ENCODE measurements at regions not wholly inside any gene's neighbourhood (a gene's known extent, or its start where the extent isn't known, plus 50 kb on each side); places are given as distances from the start of the nearest gene placed in this dataset.
"Not testable (repeated sequence)": the region's sequence is repeated elsewhere in the genome, so short reads cannot be mapped to it uniquely, and the experiment has no call there.

DNA sequence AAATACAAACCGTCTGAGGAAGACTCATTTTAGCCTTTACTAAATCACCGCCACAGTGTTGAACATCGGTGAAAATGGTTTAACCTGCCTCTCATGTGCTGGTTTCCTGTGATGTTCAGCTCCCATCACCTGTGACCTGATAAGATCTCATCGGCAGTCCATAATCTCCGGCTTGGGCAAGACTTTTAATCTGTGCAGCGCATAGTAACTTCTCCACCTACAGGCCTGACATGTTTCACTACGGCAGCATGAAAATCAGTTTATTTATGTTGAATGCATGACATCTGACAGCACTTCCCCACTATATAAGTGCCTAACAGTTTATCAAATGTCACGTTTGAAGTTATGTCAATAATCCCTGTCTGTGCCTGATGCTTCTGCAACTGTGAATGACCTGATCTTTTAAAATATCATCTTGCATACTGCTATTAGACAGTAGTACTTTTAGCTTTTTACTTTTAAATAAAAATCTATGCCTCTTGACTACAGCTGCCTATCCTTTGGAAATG lies 1919.8 kb upstream of the AGA start:
- DNase-seq: no peak

DNA sequence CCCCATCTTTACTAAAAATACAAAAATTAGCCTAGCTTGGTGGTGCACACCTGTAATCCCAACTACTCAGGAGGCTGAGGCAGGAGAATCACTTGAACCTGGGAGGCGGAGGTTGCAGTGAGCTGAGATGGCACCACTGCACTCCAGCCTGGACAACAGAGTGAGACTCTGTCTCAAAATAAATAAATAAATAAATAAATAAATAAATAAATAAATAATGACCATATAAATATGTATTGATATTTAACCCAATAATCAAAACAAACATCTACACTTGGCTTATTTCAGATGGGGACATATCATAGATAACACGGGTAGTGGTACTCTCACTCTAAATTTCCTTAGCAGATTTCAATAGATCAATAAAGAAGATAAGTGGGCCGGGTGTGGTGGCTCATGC lies 1923.7 kb upstream of the AGA start:
- not testable (repeated sequence) for DNase-seq

DNA sequence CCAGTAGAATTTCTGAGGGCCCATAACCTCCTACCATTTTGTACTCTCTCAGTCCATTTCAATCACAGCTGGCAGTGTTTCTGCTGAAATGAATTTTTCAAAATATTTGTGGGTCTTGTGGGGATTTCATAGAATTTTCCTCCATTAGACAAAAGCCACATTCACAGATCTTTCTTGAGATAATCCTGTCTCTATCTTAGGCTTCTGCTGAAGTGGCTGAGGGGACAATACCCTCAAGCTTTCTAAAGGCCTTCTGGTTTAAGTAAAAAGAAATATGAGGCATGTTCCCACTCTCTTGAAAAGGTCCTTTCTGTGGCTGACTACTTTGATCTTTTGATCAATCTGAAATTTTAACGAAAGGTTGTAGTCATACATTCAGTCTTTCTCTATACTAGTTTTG lies 1930.0 kb upstream of the AGA start:
- DNase-seq: no peak

DNA sequence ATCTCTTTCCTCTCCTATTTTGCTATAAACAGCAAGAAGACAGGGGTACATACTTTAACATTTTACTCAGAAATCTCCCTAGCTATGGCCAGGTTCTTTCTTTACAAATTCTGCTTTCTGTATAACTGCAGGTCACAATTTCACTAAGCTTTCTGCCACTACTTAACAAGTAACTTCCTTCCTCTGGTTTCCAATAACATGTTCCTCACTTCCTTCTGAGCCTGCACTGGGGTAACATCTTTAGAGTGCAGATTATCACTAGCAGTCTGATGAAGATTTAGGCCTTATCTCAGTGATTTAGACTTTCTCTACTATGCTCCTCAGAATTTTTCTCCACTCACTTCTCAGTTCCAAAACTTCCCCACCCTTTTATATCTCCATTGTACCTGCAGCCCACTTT lies 1930.5 kb upstream of the AGA start:
- DNase-seq: no peak

DNA sequence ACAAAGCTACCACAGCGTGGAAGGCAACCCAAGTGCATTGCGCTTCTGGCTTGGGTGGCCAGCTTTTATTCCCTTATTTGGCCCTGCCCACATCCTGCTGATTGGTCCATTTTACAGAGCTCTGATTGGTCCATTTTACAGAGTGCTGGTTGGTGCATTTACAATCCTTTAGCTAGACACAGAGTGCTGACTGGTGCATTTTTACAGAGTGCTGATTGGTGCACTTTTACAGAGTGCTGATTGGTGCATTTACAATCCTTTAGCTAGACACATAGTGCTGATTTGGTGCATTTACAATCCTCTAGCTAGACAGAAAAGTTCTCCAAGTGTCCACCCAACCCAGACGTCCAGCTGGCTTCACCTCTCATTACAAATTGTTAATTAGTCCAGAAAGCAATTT lies 1936.6 kb upstream of the AGA start:
- not testable (repeated sequence) for DNase-seq

DNA sequence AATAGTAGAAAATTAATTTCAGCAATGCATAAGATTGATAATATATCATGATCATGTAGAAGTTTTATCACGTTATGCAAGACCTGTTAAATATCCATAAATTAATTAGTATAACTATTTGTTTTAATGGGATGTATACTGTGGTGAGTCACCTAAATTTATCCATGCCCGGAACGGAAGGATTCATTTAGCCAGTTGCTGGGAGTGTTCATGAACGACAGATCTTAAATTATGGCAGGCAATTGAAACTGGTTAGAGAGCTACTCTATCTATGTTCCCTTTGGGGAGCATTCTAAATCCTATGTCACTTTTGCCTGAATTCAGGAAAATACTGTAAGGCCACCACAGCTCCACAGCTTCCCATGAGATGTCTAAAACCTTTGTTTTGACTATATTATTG lies 1950.5 kb upstream of the AGA start:
- no peak for DNase-seq

DNA sequence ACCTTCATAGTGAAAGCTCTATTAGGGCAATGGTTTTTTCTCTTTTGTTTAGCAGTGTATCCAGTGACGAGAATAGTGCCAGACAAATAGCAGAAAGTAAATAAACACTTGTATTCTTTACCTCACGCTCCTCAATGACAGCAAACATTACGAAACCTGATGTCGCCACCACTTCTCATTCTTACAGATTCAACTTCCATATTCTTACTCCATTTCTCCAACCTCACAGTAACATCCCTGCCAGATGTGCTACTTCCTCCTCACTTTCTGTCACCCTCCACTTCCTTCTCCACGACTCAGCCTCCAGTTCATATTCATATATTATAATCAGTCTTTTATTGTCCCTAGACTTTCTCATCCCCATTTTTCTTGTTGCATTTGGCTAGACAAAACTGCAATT lies 1956.2 kb upstream of the AGA start:
- DNase-seq: no peak

DNA sequence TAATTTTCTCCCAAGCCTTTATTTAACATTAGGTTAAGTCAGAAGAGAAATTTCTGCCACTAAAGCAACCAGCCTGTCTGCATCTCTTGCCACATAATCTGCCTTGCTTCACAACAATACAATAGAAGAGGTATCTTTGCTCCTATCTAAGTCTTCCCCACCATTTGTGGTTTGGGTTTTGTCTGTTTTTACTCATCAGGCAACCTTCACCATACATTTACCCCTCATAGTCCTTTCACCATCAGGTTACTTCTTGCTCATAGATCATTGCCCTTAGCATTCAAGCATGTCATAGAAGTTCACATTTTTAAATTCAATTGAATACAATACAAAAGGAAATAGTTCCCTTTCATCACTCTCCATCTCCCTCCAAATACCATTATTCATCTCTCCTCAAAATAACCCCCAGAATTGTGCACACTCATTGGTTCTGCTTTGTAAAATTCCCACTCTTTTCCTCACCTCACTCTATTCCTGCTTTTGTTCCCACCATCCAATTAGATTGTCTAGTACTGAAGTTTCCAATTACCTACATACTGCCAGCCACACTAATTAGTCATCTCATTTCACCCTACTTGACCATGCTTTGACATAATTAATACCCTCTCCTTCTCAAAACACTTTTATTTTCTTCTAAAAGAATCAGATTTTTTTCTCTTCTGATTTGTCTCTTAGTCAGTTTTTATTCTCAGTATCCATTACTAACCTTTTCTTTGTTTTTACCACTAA lies 1957.0 kb upstream of the AGA start:
- no peak for DNase-seq

DNA sequence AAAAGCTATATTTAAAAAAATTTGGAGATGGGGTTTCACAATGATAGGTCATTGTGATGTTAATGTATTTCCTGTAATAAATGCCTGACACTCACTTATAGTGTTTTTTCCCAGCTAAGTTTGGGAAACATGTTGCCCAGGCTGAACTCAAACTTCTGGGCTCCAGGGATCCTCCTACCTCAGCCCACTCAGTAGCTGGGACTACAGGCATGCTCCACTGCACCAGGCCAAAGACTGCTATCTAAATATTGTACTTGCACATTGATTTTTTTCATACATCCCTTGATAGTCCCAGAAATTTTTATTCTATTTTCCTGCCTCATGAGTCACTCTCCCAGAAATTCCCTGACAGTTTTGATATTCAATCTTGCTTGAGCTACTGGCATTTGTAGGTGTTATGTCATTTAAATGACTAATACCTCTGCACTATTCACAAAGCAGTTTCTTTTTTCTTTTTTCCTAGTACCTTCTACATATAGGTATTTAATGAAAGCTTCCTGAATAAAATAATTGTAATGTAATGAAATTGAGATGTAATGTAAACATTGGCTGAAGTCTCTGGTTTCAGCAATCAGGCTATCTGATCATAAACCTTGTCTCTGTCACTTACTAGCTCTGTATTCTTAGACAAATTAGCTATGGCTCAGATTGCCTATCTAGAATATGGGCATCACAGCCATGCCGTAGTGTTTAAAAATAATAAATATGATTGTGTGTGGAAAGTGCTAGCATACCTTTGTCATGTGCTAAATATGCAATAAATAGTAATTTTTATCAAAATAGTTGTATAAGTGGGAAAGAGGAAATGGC lies 1973.0 kb upstream of the AGA start:
- no peak for DNase-seq

DNA sequence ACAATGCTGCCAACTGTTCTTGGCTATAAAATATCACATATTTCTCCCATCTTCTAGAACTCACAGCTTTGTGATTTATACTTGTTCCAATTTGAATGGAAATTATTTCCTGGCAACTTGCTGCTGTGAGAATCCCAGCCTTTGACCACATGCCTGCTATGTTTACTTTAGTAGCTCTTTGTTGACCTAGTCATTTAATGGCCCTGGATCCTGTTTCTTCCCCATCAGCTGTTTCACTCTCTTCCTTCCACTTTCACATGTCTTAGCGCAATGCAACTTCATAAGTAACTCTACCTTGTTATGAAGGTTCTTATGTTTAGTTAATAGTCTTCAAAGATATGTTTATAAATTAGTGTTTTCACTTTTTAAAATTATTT lies 1973.6 kb upstream of the AGA start:
- DNase-seq: no peak

DNA sequence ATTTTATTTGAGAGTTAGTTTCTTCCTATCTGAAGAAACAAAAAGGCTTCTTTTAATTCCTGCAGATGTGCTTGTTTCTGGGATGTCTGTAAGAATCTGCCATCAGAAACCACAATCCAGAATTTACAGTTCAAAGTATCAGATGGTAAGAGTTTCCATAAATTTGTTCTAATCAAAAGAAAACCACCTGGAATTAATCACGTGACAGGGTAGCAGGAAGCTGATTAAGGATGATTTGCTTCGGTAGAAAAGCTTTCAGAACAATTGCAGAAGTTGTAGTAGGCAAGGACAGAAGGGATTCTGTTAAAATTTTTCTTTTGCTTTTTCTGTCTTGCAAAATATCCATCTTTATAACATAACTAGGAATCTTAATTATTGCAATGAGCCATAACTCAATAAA lies 1975.1 kb upstream of the AGA start:
- no peak for DNase-seq

DNA sequence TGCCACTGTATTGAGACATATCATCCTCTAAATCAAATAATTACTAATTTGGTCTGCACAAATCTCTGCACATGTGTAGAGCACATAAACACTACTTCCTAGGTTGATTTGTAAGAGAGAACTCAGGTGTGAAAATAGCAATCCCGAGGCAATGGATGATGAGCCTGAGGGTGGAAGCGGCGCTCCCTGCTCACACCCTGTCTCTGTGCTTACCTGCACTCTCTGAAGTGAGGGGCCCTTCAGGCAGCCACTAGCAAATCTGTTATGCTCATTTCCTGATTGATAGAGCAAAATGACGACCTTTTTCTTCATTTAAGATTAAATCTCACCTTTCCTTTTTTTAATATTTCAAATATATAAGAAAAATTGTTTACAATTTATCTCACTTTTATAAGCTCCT lies 1995.7 kb upstream of the AGA start:
- no peak for DNase-seq

DNA sequence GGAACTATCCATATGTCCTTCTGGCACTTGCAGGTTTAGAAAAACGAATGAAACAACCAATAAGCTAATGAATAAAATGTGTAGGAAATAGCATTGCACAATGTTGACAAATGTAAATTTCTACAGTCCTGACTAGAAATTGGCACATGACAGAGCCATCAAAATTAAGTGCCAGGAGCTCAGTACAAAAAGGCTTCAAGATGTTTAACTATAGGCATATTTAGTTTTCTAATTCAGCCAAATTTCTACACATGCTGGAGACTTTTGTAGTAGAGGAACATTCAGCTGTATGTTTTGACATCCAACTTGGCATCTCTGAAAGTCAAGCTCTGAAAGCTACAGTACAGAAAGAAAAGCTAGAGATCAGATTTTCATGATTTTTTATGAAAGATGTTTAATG lies 1999.4 kb upstream of the AGA start:
- no peak for DNase-seq

DNA sequence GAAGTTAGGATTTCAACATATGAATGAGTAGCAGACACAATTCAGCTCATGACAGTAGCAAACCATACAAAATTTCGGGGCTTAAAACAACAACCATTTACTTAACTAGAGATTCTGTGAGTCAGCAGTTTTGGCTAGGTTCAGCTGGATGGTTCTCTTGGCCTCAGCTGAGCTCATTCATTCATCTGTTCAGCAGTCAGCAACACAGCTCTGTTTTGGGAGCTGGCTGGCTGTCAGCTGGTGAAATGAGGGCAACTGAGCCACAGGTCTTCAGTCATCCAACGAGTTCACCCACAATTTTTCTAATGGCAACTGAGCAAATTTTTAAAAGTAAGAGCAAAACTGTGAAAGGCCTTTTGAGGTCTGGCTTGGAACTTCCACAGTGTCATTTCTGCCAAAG lies 2005.1 kb upstream of the AGA start:
- DNase-seq: no peak

DNA sequence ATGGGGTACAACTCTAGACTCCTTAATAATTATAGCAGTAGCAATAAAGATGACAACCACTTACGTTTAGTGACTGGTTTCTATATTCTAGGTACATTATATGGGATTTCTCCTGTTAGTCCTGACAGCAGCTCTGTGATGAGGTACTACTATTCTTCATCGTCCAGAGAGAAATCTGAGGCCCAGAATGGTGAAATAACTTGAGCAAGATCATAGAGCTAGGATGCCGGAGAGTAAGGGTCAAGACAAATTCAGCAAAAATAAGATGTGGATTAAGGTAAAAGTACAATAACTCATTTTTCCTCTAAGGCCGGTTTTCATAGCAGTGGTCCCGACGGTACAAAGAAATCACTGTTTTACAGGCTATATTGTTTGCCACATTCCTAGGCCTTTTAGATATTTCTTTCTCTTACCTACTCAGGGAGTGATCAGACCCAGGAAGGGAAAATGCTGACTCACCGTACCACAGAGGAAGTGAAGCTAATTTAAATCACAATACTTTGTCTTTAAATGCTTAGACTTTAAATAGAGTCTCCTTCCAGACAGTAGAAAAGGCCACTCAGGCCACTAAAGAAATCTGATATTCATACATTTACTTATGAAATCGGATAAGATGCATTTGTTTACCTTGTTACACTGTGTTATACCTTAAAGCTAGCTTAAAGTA lies 2023.0 kb upstream of the AGA start:
- no peak for DNase-seq

DNA sequence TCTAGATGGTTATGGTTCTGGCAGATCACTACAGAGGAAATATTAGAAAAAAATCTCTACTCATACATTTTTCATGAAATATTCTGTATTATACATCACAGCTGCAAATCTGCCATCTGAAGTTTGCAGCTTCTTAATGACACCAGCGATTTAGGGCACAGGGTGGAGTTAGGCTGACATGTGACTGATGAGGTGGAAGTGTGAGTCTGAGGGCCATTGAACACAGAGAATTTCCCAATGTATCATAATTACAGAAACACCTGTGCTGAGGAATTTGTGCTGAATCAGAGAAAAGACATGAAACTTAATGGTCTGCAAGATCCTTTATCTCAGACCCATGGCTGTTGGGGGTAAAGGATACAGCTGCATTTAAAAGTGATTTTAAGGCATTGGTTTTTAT lies 2025.6 kb upstream of the AGA start:
- DNase-seq: no peak

DNA sequence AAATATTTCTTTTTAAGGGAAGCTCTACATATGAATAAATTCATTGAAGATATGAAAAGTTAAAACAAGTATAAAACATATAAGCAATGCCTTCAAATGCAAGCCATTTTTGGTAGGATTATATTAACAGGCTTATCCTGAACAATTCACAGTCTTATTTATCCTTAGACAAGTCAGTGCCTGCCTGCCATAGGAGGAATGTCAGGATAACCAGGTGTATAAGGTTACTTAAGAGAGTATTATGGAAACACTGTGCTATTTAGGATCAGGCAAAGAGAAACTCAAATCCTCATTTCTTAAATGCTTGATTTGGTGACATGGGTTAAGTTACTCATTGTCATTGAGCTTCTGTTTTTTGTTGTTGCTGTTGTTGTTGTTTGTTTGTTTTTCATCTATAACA lies 2029.9 kb upstream of the AGA start:
- no peak for DNase-seq

DNA sequence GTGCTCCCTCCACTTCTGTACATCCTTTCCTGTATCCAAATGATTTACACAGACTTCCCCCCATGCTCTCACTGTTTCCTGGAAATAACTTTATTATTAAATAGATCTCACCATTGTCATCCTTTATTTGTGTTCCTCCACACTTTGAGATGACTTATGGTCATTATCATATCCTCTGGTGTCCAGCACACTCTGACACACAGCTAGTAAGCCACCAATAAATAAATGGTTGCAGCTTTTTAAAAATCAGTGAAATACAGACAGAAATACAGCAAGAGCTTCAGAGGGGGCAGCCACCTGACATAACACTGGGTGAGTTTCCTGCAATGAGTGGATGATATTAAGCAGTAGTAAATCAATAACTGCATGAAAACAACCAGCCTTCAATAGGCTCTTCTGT lies 2036.4 kb upstream of the AGA start:
- no peak for DNase-seq

DNA sequence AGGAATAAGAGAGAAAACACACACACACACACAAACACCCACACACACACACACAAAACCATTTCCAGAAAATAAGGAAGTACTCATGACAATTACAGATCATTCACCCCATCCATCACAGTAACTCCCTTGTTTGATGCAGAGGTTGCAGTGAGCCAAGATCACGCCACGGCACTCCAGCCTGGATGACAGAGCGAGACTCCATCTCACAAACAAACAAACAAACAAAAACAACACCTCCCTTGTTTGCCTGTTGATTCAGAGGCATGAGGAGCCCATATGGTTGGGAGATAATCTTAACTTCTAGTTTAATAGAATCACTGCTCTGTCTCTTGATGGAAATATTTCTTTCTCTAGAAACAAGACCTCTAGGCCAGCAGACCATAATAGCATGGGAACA lies 2043.5 kb upstream of the AGA start:
- no peak for DNase-seq

DNA sequence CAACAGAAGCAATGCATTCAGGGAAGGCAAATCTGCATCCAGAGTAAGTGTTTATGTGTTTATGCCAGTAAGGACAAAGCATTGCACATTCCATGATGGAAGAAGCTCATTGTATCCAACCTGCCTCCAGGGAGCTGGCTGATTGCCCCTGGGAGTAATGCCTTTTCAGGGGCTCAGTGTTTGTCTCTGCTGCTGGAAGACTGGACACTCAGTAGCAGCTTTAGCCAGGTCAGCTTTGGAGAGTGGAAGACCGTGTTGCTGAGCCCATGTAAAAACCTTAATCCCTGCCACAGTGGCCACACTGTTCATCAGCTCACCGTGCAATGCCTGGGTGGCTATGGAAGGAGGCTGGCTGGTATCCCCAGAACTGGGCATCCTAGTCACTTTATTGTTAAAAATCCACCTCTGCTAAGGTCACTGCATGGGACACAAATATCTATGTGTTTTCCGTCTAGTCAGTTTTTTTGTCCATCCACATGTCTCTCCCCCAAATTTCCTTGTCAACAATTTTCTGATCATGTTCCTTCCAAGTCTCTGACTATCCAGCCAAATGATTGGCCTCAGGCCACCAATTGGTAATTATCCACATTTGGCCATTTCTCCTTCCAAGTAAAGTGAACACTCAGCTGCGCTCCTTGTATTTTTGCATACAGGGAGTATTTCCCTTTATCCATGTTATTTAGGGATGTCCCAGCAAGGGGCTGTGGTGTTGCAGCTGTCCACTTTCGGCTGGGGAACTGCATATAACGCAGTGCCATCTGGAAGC lies 2044.5 kb upstream of the AGA start:
- no peak for DNase-seq

DNA sequence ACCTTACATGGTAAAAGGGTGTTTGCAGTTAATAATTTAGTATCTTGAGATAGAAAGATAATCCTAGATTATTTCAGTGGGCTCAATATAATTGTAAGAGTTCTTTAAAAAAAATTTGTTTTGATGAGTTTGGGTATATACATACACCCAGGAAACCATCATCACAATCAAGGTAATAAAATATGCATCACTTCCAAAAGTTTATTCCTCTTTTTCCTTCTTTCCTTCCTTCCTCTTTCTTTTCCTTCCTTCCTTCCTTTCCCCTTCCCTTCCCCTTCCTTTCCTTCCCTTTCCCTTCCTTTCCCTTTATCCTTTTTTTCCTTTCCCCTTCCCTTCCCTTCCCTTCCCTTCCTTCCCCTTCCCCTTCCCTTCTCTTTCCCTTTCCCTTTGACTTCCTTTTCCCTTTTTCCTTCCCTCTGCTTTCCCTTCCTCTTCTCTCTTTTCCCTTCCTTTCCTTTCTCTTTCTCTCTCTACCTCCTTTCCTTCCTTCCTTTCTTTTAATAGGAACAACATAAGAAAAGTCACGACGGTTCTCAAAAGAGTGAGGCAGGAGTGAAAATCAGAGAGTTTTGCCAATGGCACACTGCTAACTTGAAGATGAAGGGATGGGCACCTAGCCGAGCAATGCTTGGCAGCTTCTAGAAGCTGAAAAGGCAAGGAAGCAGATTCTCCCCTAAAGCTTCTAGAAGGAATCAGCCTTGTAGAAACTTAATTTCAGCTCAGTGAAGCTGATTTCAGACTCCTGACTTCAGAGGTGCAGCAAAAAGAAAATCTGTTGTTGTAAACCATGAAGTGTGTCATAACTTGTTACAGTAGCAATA lies 2050.2 kb upstream of the AGA start:
- DNase-seq: no peak

DNA sequence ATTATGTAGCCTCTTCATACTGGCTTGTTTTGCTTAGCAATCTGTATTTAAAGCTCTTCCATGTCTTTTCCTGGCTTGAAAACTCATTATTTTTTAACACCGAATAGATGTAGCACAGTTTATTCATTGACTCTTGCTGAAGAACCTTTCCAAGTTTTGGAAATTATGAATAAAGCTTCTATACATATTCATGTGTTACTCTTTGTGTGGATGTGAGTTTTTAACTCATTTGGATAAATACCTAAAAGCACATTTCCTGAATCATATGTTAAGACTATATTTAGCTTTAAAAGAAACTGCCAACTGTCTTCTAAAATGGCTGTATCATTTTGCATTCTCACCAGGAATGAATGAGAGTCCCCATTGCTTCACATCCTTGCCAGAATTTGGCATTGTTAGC lies 2061.7 kb upstream of the AGA start:
- DNase-seq: no peak

All from bone marrow (tissue), 2 donors.